Stomach (tissue), 8 donors: ENCODE measurements at regions not wholly inside any gene's neighbourhood (a gene's known extent, or its start where the extent isn't known, plus 50 kb on each side); places are given as distances from the start of the nearest gene placed in this dataset.

ENCODE experiments used
- DNase-seq, 2 donors: peaks; one replicate each; pipeline versions ENCODE4 v3.0.0 to v3.0.0-alpha.2; 2013 to 2019
- H3K27ac ChIP-seq, 5 donors: fragments of 200-600 bp in 4 of 5; sonication (generic) in 4 of 5; one replicate each; pipeline ENCODE4 v1.5.1; 2013 to 2019; ENCODE audit warnings: mild to moderate bottlenecking in 1 of 5, moderate library complexity in 1 of 5
- H3K27me3 ChIP-seq, 3 donors: fragments of 200-600 bp; sonication (generic); one replicate each; pipeline ENCODE4 v1.5.1; 2017 to 2019; ENCODE audit warnings: mixed run types in 1 of 3
- H3K36me3 ChIP-seq, 4 donors: fragments of 200-600 bp; sonication (generic); 1 replicate in 3 of 4; 2 replicates in 1 of 4; pipeline ENCODE4 v1.5.1; 2016 to 2019
- H3K4me1 ChIP-seq, 4 donors: fragments of 200-600 bp; sonication (generic); one replicate each; pipeline ENCODE4 v1.5.1; 2016 to 2019
- H3K4me3 ChIP-seq, 4 donors: fragments of 200-600 bp; sonication (generic) in 3 of 4; one replicate each; pipeline ENCODE4 v1.5.1; 2016 to 2019; ENCODE audit warnings: mild to moderate bottlenecking in 1 of 4
- H3K9me3 ChIP-seq, 4 donors: fragments of 200-600 bp; sonication (generic); one replicate each; pipeline ENCODE4 v1.5.1; 2016 to 2019
- CTCF ChIP-seq, 7 experiments: fragments of 450-650 bp in 4 of 7; fragments of 200-600 bp in 3 of 7; sonication (generic) in 3 of 7; IDR thresholded peaks; one replicate each; pipeline ENCODE4 v1.5.1; 2016 to 2019; ENCODE audit warnings: antibody characterized with exemption in 7 of 7, control low read depth in 2 of 7, mild to moderate bottlenecking in 1 of 7
- EP300 ChIP-seq: sonication (generic); formaldehyde crosslinking; IDR thresholded peaks from one replicate; pipeline ENCODE4 v1.6.1; 2017; ENCODE audit warnings: antibody characterized with exemption
- POLR2A ChIP-seq, 4 donors: fragments of 450-650 bp; IDR thresholded peaks; one replicate each; pipeline ENCODE4 v1.6.1; 2016; ENCODE audit warnings: antibody characterized with exemption in 4 of 4, control low read depth in 2 of 4, mild to moderate bottlenecking in 1 of 4, moderate library complexity in 1 of 4
- POLR2AphosphoS5 ChIP-seq, 3 donors: sonication (generic); formaldehyde crosslinking; IDR thresholded peaks; one replicate each; pipeline ENCODE4 v1.6.1; 2016; ENCODE audit warnings: antibody characterized with exemption in 3 of 3
- WGBS, 5 donors: extraction: QIAGEN DNeasy Blood & Tissue Kit in 3 of 5; methylation state at CpG; one replicate each; pipeline versions ENCODE4 v1.1.5 to v1.1.7; 2013 to 2018; 5-methylcytosine and 5-hydroxymethylcytosine counted together
- intact Hi-C: fragments of 100-400 bp; cut with DNase I; formaldehyde crosslinking; loops from one replicate; pipeline ENCODE4 v1.15.1; 2023; ENCODE audit warnings: low total_unique reads
- donor health status: healthy with polysubstance abuse.
- donor health status: Bipolar disorder and iron deficiency.
- donor health status: healthy.

- Histone ChIP-seq H3K4me1 (no peaks in the 10 kb centered on the region), H3K9me3 (no peaks in the 10 kb centered on the region), H3K4me3 (no peak overlapping the region), H3K27me3 (no peaks in the 10 kb centered on the region), H3K27ac (no peak overlapping the region), H3K36me3 (no peaks in the 10 kb centered on the region)
- no peak for TF ChIP-seq EP300
- DNase-seq, result no peak
- 36 to 47% (median 41%) methylated on average over 1 of the region's 1 CpG for WGBS, 5 donors
- intact Hi-C loops, result no loop called here
Measured at GRCh38 chr6:105746130-105746505, 340.0 kb upstream of the PRDM1 start.

DNA sequence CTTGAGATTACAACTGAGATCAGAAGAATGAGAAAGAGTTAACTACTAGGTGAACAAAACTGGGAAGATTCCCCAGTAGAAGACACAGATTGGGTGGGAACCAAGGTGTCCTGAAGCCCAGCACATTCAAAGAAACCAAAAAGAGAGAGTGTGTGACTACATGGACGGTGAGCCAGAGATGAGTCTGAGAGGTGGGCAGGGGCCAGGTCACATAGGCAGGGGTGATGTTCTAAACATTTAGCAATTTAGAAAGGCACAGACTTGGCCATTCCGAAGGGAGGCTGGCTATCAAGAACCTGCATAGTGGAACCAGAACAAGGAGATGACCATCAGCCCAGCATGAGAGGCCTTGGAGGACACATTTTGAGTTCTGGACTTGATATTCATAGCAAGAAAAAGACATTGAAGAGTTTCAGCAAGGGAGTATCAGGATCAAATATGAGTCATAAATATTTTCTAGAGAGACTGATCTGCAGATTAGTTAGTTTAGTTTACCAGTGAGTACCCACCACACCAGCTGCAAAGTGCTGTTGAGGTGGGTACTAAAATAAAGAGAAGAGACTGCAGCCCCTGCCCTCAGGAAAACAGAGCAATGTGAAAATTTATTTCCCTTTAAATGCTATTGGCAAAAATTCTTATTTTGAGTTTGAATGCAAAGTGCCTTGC lies 340.5 kb upstream of the PRDM1 start:
- Histone ChIP-seq H3K4me1 (no peaks in the 10 kb centered on the region), H3K36me3 (no peaks in the 10 kb centered on the region), H3K9me3 (no peaks in the 10 kb centered on the region), H3K4me3 (no peak overlapping the region), H3K27me3 (no peaks in the 10 kb centered on the region), H3K27ac (no peak overlapping the region)
- TF ChIP-seq EP300 (no peak), POLR2AphosphoS5 (IDR thresholded peaks at IDR 0.05) (no peak), POLR2A (IDR thresholded peaks at IDR 0.05) (no peak), CTCF (IDR thresholded peaks at IDR 0.05) (no peak)
- no peak for DNase-seq
- 84 to 94% (median 93%) methylated on average over 2 of the region's 2 CpGs for WGBS, 5 donors
- intact Hi-C loops, result no loop called here

GRCh38 chr6:105744815-105745214 lies 341.3 kb upstream of the PRDM1 start:
- Histone ChIP-seq H3K4me1 (no peaks in the 10 kb centered on the region), H3K9me3 (no peaks in the 10 kb centered on the region), H3K27ac (no peak overlapping the region), H3K27me3 (no peaks in the 10 kb centered on the region), H3K36me3 (no peaks in the 10 kb centered on the region), H3K4me3 (no peak overlapping the region)
- no peak for TF ChIP-seq EP300
- TF ChIP-seq CTCF (IDR thresholded peaks at IDR 0.05), result no peak
- TF ChIP-seq POLR2AphosphoS5 (IDR thresholded peaks at IDR 0.05), result no peak
- TF ChIP-seq POLR2A (IDR thresholded peaks at IDR 0.05), result no peak
- intact Hi-C loops, result no loop called here
- no peak for DNase-seq
- 27 to 55% (median 33%) methylated on average over 1 of the region's 1 CpG for WGBS, 5 donors

DNA sequence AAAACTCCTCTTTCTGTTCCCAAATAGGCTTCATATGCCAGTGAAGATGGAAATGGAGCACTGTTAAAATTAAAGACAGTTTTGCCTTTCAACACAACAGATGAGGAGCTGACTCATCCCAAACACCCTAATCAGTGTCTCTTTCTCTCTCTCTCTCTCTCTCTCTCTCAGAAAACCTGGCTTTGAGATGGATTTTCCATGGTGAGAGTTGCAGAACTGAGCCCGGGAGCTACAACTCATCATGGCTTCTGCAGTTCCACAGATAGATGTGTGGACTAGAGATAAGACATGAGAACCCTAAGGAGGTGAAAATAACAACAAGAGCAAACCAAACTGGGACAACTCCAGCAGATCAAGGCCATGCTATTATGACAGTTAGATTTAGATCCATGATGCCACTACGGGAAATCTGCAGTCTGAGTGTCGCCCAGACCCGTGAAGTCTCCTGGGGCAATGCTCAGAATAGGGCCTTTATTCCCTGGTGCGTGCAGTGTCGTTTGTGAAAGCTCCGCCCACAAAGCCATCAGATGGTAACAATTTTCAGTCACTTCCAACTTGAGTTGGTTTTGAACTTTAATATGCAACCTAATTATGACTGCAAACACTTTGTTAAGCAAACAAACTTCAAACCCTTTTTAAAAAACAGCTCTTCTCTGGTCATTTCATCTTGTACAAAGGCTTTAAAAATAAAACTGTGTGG lies 338.2 kb upstream of the PREP start:
- Histone ChIP-seq H3K4me3 (no peak overlapping the region), H3K27me3 (no peaks in the 10 kb centered on the region), H3K27ac (no peak overlapping the region), H3K4me1 (no peaks in the 10 kb centered on the region), H3K36me3 (no peaks in the 10 kb centered on the region), H3K9me3 (no peaks in the 10 kb centered on the region)
- 66 to 86% (median 79%) methylated on average over 5 to 7 of the region's 7 CpGs for WGBS, 5 donors
- intact Hi-C loops, result no loop called here
- DNase-seq, result no peak
- TF ChIP-seq CTCF (IDR thresholded peaks at IDR 0.05) (no peak), EP300 (no peak), POLR2AphosphoS5 (IDR thresholded peaks at IDR 0.05) (no peak), POLR2A (IDR thresholded peaks at IDR 0.05) (no peak)

DNA sequence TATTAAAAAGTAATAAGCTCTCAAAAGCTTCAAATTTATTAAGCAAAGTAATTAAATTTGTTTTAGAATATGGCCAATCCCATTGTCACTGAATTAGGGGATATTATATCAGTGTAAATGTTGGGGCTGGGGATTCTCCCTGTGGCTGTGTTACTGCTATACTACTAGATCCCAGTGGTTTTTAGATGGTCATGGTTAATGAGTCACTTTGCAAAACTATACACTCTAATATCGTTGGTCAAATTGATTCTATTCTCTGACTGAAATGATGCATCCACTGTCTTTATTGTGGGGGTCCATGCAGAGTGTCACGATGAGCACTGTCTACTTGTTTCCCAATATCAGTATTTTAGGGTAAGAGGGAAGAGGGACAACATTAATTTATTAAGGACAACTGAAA lies 336.9 kb upstream of the PREP start:
- H3K36me3 ChIP-seq, result no peaks in the 10 kb centered on the region
- intact Hi-C loops, result loop anchor here (10.0 kb wide), 1 partner anchor 485 kb away; no protein-coding TSS in a partner anchor
- no peak for DNase-seq

More for the DNA sequence above, 336.9 kb upstream of the PREP start:
- Histone ChIP-seq H3K27me3 (no peaks in the 10 kb centered on the region), H3K9me3 (no peaks in the 10 kb centered on the region), H3K4me1 (no peaks in the 10 kb centered on the region), H3K27ac (no peak overlapping the region), H3K4me3 (no peak overlapping the region)
- no peak for TF ChIP-seq CTCF (IDR thresholded peaks at IDR 0.05)
- no peak for TF ChIP-seq EP300
- no peak for TF ChIP-seq POLR2A (IDR thresholded peaks at IDR 0.05)
- no peak for TF ChIP-seq POLR2AphosphoS5 (IDR thresholded peaks at IDR 0.05)
- WGBS, 5 donors, result 75 to 82% (median 78%) methylated on average over 2 of the region's 2 CpGs
